CD4-positive, alpha-beta T cell treated with Interleukin-17A for 4 hours (primary cell): ENCODE measurements at regions not wholly inside any gene's neighbourhood (a gene's known extent, or its start where the extent isn't known, plus 50 kb on each side); places are given as distances from the start of the nearest gene placed in this dataset.

Experiments used
- DNase-seq: peaks from one replicate; pipeline ENCODE4 v3.0.0-alpha.2; 2020; ENCODE audit warnings: mixed read lengths

- DNase-seq: no peak
Observed at GRCh38 chr14:101069228-101069549, 165.7 kb upstream of the RTL1 start.

- no peak for DNase-seq
Observed at GRCh38 chr14:101069666-101070362, 166.3 kb upstream of the RTL1 start.

- no peak for DNase-seq
Observed at GRCh38 chr14:101070540-101071492, 167.3 kb upstream of the RTL1 start.

- no peak for DNase-seq
Observed at GRCh38 chr14:101071493-101071906, 168.0 kb upstream of the RTL1 start.

- DNase-seq: no peak
Observed at GRCh38 chr14:101072070-101072469, 168.5 kb upstream of the RTL1 start.

GRCh38 chr14:101072531-101072930 is 169.0 kb upstream of the RTL1 start:
- no peak for DNase-seq

GRCh38 chr14:101072945-101073597 is 169.5 kb upstream of the RTL1 start:
- no peak for DNase-seq

- DNase-seq: no peak
Observed at GRCh38 chr14:101073598-101073965, 170.1 kb upstream of the RTL1 start.

GRCh38 chr14:101074196-101075024 is 170.9 kb upstream of the RTL1 start:
- DNase-seq: no peak

GRCh38 chr14:101075025-101075800 is 171.7 kb upstream of the RTL1 start:
- DNase-seq: no peak

GRCh38 chr14:101075801-101076413 is 172.4 kb upstream of the RTL1 start:
- no peak for DNase-seq

GRCh38 chr14:101076451-101077198 is 173.1 kb upstream of the RTL1 start:
- DNase-seq: no peak

GRCh38 chr14:101077481-101078074 is 174.1 kb upstream of the RTL1 start:
- DNase-seq: no peak

- no peak for DNase-seq
Observed at GRCh38 chr14:101078170-101078891, 174.8 kb upstream of the RTL1 start.

GRCh38 chr14:101078892-101079221 is 175.3 kb upstream of the RTL1 start:
- no peak for DNase-seq

- no peak for DNase-seq
Observed at GRCh38 chr14:101080922-101081593, 177.5 kb upstream of the RTL1 start.

GRCh38 chr14:101082036-101082435 is 178.5 kb upstream of the RTL1 start:
- DNase-seq: no peak

GRCh38 chr14:101082436-101083384 is 179.2 kb upstream of the RTL1 start:
- no peak for DNase-seq
